ENCODE measurements at regions not wholly inside any gene's neighbourhood (a gene's known extent, or its start where the extent isn't known, plus 50 kb on each side); places are given as distances from the start of the nearest gene placed in this dataset.

DNA sequence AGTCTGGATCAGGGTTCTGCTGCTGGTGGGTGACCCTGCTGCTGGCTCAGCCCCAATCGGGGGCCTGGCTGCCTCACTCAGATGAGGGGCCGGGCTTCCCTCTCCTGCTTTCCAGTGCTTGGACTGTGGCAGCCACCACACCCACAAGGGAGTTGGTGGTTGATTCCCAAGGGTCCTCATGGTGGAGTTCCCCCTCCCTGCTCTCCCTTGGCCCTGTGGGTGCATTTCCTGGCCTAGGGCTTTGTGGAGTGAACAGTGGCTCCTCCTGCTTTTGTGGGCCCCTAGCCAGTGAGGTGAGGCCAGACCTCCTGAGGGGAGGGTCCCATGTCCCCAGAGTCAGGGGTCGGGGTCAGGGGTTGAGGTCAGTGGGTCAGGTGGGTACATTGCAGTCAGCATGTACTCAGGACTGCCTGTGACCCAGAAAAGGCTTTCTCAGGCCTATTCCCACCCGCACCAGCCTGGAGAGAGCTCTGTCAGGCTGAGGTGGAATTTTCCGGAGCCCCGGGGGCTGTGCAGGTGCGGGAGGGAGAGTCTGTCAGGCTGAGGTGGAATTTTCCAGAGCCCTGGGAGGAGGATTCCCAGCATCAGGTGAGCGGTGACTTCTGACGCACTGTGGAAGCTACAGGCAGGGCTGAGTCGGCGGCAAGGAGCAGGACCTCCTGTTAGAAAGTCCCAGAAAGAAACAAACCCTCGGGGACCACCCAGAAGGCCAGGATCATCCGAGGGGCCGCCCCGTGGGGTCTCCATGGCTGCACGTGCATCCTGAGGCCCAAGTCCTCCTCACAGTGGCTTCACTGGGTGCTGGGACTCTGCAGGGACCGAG is 94.4 kb upstream of the INSIG1 start:
- DNase-seq = no peak

DNA sequence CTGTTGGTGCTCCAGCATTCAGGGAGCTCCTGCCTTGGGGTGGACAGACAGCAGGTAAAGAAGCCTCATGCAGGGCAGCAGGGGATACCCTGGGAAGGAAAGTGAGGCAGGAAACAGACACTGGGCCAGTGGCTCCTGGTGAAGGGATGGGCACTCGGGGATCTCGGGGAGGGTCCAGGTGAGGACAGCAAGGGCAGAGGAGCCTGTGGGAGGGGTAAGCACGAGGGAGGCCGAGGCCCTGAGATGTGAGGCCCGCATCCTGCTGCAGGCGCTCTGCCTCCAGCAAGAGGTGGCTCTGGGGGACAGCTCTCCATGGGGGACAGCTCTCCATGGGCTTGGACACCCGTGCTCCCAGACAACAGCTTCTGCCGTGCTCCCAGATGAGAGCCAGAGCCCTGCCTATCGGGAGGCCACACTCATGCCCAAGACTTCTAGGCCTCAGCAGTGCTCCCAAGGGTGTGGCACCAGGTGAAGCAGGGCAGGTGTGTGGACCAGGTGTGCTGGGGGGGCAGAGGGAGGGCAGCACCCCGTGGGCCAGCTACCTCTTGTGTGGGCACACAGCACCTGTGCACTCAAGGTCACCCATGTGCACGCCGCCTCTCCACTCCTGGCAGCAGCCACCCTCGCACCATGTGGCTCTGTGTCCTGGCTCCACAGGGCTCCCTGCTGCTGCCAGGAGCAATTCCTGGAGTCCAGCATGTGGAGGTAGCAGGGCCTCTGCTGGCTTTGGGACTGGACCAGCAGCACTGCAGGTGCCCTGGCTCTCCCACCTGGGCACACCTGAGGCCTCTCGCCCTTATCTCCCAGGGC is 93.6 kb upstream of the INSIG1 start:
- no peak for DNase-seq

DNA sequence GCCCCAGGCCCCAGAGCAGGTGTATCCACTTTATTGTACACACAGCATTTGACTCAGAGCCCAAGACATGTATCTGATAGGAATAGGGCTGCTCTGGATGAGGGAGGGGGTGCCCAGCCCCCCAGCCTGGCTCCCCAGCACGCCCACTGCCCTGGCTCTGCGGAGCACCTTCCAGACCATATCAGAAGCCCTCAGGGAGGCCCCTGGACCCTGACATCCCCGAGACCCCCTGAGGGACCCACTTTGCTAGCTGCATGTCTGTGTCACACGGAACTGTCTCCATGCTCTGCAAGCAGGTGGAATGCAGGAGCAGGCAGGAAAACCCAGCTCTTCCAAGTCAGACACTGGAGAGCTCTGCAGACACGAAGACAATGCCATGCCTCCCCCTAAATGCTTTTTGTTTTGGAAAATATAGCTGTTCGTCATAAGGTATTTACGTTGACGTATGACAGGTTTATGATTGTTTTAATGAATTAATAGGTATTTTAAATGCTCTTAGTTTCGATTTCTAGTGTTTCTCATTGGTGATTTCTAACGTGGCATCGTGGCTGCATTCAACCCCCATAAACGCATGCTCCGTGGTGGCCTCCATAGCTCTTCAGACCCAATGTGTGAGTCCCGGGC is 92.8 kb upstream of the INSIG1 start:
- no peak for DNase-seq

DNA sequence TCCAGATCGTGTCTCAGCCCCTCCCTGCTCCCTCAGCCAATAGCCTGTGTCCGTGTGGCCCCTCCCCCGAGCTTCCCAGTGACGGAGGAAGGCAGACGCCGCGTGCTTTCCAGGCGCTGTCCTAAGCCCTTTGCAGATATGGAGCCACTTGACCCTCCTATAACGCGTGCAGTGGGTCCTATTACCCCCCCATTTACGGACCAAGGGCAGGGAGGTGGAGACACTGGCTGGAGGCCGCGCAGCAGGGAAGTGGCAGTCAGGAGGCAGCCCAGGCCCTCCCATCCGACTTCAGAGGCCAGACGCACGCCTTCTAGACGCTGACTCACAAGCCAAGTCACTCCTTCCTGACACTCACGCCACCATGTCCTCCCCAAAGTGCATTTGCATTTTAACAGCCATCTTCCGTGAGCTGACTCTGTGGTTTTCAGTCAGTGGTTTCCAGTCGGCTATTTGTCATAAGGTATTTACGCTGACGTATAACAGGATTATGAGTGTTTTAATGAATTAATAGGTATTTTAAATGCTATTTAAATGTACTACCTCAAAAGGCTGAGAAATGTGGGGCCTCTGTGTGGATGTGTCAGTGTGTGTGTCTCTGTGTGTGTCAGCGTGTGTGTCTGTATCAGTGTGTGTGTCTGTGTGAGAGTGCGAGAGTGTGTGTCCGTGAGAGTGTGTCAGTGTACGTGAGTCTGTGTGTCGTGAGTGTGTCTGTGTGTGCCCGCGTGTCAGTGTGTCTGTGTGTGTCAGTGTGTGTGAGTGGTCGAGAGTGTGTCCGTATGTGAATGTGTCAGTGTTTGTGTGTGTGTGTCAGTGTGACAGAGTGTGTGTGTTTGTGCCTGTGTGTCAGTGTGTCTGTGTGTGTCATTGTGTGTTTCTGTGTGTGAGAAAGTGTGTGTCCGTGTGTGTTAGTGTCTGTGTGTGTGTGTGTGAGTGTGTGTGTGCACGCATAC is 92.0 kb upstream of the INSIG1 start:
- no peak for DNase-seq

- no peak for DNase-seq
Observed at GRCh38 chr7:155206318-155207020, 91.2 kb upstream of the INSIG1 start.

GRCh38 chr7:155207326-155208002 is 90.2 kb upstream of the INSIG1 start:
- DNase-seq = no peak

DNA sequence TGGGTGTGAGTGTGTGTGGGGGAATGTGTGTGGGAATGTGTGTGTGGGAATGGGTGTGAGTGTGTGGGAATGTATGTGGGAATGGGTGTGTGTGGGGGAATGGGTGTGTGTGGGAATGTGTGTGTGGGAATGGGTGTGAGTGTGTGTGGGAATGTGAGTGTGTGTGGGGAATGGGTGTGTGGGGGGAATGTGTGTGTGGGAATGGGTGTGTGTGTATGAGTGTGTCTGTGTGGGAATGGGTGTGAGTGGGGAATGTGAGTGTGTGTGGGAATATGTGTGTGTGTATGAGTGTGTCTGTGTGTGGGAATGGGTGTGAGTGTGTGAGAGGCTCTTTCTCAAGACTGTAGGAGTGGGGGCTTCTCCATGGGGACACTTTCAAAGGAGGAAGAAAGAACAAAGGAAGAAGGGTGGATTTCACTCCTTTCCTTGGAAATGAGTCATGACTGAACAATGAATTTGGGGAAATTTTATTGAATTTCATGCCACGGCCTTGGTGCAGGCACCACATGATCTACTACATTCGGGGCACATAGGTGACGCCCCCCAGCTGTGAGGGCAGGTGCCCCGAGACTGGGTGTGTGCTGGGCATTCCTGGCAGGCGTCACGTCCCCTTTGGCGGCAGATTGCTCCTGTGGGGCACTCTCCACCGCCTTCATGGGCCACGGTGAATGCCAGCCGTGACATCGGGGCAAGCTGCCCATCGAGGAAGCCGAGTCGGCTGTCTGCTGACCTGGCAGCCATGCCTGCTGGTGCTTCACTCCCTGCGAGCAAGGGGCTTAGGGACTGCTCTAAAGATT is 88.8 kb upstream of the INSIG1 start:
- no peak for DNase-seq

- no peak for DNase-seq
Observed at GRCh38 chr7:155209478-155210319, 88.0 kb upstream of the INSIG1 start.

DNA sequence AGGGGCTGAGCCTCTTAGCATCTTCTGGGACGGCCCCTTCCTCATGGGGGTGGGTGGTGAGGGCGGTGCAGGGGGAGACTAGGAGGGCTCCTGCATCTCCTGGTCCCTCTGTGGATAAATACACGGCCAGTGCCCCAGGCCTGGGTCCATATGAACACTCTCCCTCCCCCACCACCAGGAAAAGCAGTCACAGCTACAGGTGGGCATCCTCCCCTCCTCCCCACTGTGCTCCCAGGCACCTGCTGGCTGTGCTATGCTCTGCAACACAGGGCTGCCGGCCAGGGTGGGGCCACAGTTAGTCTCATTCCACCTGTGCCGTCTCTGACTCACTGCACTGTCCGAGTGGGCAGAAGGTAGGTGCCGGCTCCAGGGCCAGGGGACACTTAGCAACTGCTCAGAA is 87.3 kb upstream of the INSIG1 start:
- DNase-seq = no peak

- DNase-seq = no peak
Observed at GRCh38 chr7:155211173-155211572, 86.5 kb upstream of the INSIG1 start.

- no peak for DNase-seq
Observed at GRCh38 chr7:155211761-155212160, 85.9 kb upstream of the INSIG1 start.

DNA sequence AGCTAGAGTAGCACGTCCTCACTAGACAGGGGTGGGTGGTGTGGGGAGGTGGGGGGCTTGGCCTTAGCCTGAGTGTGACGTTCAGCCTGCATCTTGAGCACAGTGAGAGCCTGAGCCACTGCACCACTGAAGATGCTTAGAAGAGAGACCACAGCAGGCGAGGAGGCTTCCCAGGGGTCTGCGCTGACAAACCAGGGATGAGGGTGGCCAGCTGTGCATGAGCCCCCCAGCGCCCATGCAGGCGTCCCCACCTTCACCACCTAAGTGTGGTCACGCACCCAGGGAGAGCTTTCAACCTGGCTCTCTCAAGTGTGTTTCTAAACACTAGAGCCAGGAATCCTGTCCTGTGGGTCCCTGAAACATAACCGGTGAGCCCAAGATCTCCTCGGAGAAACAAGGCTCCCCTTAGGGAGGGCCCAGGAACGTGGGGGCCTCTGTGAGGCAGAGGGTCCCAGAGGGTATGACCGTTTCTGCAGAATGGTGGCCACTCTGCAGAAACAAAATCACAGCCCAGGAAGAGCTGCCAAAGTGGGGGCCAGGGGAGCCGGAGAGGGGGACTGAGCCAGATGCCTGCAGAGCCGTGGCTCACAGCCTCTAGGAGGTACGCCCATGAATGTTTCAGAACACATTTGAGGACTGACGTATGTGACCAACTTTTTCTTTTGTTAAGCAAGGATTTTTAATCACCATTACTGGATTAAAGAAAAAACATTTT is 85.2 kb upstream of the INSIG1 start:
- DNase-seq = no peak

DNA sequence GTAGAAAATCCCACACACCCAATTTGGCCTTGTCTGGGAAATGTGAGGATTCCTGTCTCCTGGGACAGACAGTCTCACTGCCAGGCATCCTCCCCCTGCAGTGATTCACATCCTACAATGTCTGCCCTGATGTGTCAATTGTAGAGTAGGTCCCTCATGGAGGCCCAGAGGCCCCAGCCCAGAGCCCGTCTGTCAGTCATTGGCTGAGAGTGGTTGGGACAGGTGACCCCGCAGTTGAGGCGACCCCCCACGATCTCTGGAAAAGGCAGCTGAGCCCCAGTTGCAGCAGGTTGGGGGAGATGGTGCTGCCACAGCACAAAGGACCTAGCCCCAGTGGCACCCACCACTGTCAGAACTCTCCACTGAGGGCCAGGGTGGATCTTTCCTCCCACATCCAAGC is 84.3 kb upstream of the INSIG1 start:
- no peak for DNase-seq

DNA sequence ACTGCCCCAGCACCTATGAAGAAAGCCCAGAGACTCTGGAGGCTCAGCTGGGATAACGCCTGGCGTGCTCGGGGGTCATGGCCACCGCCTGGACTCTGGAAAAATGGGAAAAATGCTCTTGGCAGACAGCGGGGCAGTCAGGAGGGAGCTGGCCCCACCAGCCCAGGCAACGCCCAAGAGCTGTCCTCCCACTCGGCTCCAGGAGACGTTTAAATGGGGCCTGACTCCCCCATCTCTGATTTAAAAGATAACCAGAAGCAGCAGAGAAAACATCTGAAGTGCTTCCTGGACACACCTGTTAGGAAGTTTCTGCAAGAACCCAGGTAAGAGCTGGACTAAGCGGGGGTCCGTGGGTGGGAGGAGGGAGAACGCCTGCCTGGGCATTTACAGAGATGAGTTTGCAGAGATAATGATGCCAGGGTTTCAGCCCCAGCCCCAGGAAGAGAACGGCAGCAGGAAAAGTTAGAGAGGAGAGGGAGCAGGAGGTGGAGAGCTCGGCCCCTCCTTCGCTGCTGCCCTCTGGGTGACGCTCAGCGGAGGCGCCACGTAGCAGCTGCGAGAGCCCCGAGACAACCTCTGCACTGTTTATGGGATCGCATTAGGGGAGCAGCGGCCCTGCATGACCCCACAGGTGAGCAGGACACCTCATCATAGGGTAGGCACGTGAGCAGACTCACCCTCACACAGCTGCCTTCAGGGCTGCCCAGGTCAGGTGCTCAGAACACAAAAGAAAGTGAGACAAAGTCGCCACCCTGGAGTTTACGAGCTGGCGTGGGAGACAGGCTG is 83.5 kb upstream of the INSIG1 start:
- peak; percentile 45 for DNase-seq

DNA sequence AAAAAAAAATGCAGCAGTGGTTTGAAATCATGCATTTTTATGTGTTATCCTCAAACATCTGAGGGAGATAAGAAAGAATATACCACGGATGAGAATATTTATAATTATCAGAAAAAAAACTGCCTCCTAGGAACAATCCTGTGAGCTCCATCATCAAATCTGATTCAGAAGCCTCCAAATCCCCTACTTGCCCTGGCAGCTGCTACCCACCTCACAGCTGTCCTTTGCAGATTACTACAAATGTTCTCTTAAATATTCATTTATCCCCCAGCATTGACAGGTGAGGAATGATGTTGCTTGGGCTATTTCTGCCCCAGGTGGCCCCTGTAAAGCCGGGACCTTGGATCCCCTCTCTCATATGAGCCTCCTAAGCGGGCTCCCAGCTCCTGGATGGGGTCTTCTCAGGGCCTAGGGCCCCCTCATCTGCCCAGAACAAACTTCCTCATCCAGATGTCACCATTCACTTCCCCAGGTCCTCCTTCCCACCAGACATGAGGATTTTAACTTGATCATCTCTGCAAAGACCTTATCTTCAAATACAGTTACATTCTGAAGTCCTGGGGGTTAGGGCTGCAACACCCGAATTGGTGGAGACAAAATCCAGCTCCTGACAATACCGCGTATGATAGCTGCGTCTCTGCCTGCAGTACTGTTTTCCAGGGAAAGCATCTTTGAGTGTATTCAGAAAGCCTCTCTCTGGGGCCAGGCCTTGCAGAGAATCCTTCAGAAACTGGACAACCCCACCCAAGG is 81.9 kb upstream of the INSIG1 start:
- DNase-seq = no peak

GRCh38 chr7:155216475-155217272 is 81.0 kb upstream of the INSIG1 start:
- DNase-seq = no peak
